Neural progenitor cell (in vitro differentiated cells): ENCODE measurements at regions not wholly inside any gene's neighbourhood (a gene's known extent, or its start where the extent isn't known, plus 50 kb on each side); places are given as distances from the start of the nearest gene placed in this dataset.
"Not testable (repeated sequence)": the region's sequence is repeated elsewhere in the genome, so short reads cannot be mapped to it uniquely, and the experiment has no call there.

Source experiments
- DNase-seq: peaks from one replicate; pipeline ENCODE4 v3.0.0-alpha.2; 2016; ENCODE audit warnings: low spot score
- H2AFZ ChIP-seq: fragments of 200-600 bp; sonication (generic); replicated peaks from 2 replicates; pipeline ENCODE4 v1.6.1; 2016; ENCODE audit warnings: antibody characterized with exemption
- H3F3A ChIP-seq: fragments of 200-600 bp; sonication (generic); 2 replicates; pipeline ENCODE4 v1.6.1; 2016; ENCODE audit warnings: antibody characterized with exemption, low read depth
- H3K27ac ChIP-seq: fragments of 200-600 bp; sonication (generic); 2 replicates; pipeline ENCODE4 v1.5.1; 2016; ENCODE audit warnings: mild to moderate bottlenecking
- H3K27me3 ChIP-seq: fragments of 200-600 bp; sonication (generic); 2 replicates; pipeline ENCODE4 v1.6.1; 2016; ENCODE audit warnings: mild to moderate bottlenecking, moderate library complexity
- H3K36me3 ChIP-seq: fragments of 200-600 bp; sonication (generic); 2 replicates; pipeline ENCODE4 v1.5.1; 2016
- H3K4me1 ChIP-seq: fragments of 200-600 bp; sonication (generic); 2 replicates; pipeline ENCODE4 v1.6.1; 2016; ENCODE audit warnings: mixed run types
- H3K4me2 ChIP-seq: fragments of 200-600 bp; sonication (generic); 2 replicates; pipeline ENCODE4 v1.6.1; 2016
- H3K4me3 ChIP-seq: fragments of 200-600 bp; sonication (generic); 2 replicates; pipeline ENCODE4 v1.5.1; 2016
- H3K79me2 ChIP-seq: fragments of 200-600 bp; sonication (generic); 2 replicates; pipeline ENCODE4 v1.6.1; 2016; ENCODE audit warnings: low read depth
- H3K9ac ChIP-seq: fragments of 200-600 bp; sonication (generic); 2 replicates; pipeline ENCODE4 v1.6.1; 2016
- H3K9me3 ChIP-seq: fragments of 200-600 bp; sonication (generic); 2 replicates; pipeline ENCODE4 v1.5.1; 2016; ENCODE audit warnings: low read depth
- H4K20me1 ChIP-seq: fragments of 200-600 bp; sonication (generic); 2 replicates; pipeline ENCODE4 v1.6.1; 2016; ENCODE audit warnings: low read depth
- H3K27ac Mint-ChIP-seq: 3 replicates; pipeline ENCODE4 v1.8.0; 2021; ENCODE audit warnings: mixed read lengths
- H3K27me3 Mint-ChIP-seq: 2 replicates; pipeline ENCODE4 v1.8.0; 2022; ENCODE audit warnings: low read depth, mild to moderate bottlenecking, inconsistent platforms, moderate library complexity, mixed read lengths; ENCODE audit not compliant: insufficient read depth
- H3K36me3 Mint-ChIP-seq: 3 replicates; pipeline ENCODE4 v1.8.0; 2021; ENCODE audit warnings: mixed read lengths
- H3K4me1 Mint-ChIP-seq: 3 replicates; pipeline ENCODE4 v1.8.0; 2021; ENCODE audit warnings: mixed read lengths
- H3K4me3 Mint-ChIP-seq: 3 replicates; pipeline ENCODE4 v1.8.0; 2021; ENCODE audit warnings: mild to moderate bottlenecking, moderate library complexity, mixed read lengths
- H3K9me3 Mint-ChIP-seq: 3 replicates; pipeline ENCODE4 v1.8.0; 2020; ENCODE audit warnings: mixed read lengths
- CTCF ChIP-seq: fragments of 200-600 bp; sonication (generic); IDR thresholded peaks from 2 replicates; pipeline ENCODE4 v1.5.1; 2017; ENCODE audit warnings: antibody characterized with exemption, mild to moderate bottlenecking
- EZH2 ChIP-seq: fragments of 200-600 bp; sonication (generic); IDR thresholded peaks from 2 replicates; pipeline ENCODE4 v1.6.1; 2017; ENCODE audit warnings: antibody characterized with exemption, mild to moderate bottlenecking, moderate library complexity
- EZH2phosphoT487 ChIP-seq: fragments of 200-600 bp; sonication (generic); IDR thresholded peaks from 2 replicates; pipeline ENCODE4 v1.6.1; 2017; ENCODE audit warnings: antibody characterized with exemption

GRCh38 chr1:221967538-221967937 lies 225.6 kb upstream of the DUSP10 start:
- H3K27ac ChIP-seq, DNase-seq, H3K36me3 Mint-ChIP-seq, H3K27ac Mint-ChIP-seq, H3K79me2 ChIP-seq, H3K36me3 ChIP-seq, H3K4me1 Mint-ChIP-seq, H3K9ac ChIP-seq, H2AFZ ChIP-seq, H3K4me3 ChIP-seq, H3K27me3 ChIP-seq, H3F3A ChIP-seq, H3K9me3 Mint-ChIP-seq, H3K4me3 Mint-ChIP-seq, H3K4me2 ChIP-seq, H3K27me3 Mint-ChIP-seq, H3K9me3 ChIP-seq, H4K20me1 ChIP-seq: not testable (repeated sequence)
- peaks cover 11% of the 10 kb centered on the region for H3K4me1 ChIP-seq

DNA sequence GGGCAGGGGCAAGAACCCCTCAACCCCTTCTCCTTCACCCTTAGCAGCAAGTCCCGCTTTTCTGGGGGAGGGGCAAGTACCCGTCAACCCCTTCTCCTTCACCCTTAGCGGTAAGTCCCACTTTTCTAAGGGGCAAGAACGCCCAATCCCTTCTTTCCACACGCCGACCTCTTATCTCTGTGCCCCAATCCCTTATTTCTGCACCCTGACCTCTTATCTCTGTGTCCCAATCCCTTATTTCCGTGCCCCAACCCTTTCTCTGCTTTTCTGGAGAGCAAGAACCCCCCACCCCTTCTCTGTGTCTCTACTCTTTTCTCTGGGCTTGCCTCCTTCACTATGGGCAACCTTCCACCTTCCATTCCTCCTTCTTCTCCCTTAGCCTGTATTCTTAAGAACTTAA lies 225.0 kb upstream of the DUSP10 start:
- not testable (repeated sequence) for H3K27ac Mint-ChIP-seq, H3K4me1 ChIP-seq, H3K36me3 Mint-ChIP-seq, H3K79me2 ChIP-seq, H3K27ac ChIP-seq, H3K9me3 Mint-ChIP-seq, H3K36me3 ChIP-seq, H3K9me3 ChIP-seq, H3K4me1 Mint-ChIP-seq, H3K27me3 Mint-ChIP-seq, H3K4me3 Mint-ChIP-seq, H2AFZ ChIP-seq, DNase-seq, H3F3A ChIP-seq, H4K20me1 ChIP-seq, H3K27me3 ChIP-seq, H3K4me2 ChIP-seq, H3K9ac ChIP-seq, H3K4me3 ChIP-seq

GRCh38 chr1:221965891-221966290 lies 224.0 kb upstream of the DUSP10 start:
- H3K36me3 ChIP-seq, H3K36me3 Mint-ChIP-seq, H3K9me3 Mint-ChIP-seq, H3F3A ChIP-seq, H3K79me2 ChIP-seq, H3K4me2 ChIP-seq, H3K27ac ChIP-seq, H3K9me3 ChIP-seq, H3K27me3 Mint-ChIP-seq, H4K20me1 ChIP-seq, H3K4me3 ChIP-seq, H3K4me1 Mint-ChIP-seq, H3K27me3 ChIP-seq, H3K9ac ChIP-seq, H3K4me3 Mint-ChIP-seq, DNase-seq, H3K27ac Mint-ChIP-seq, H3K4me1 ChIP-seq, H2AFZ ChIP-seq: not testable (repeated sequence)

- DNase-seq, result no peak
- H3K27me3 ChIP-seq, result no peaks in the 10 kb centered on the region
- H3K27ac Mint-ChIP-seq, result no peak overlapping the region
- H3F3A ChIP-seq, result no peaks in the 10 kb centered on the region
- no peaks in the 10 kb centered on the region for H3K9me3 ChIP-seq
- TF ChIP-seq EZH2 (no peak), EZH2phosphoT487 (no peak), CTCF (no peak)
- no peaks in the 10 kb centered on the region for H3K4me1 ChIP-seq
- H3K4me1 Mint-ChIP-seq, result peaks cover 4% of the 10 kb centered on the region
- no peak overlapping the region for H3K27ac ChIP-seq
- no peak overlapping the region for H3K9ac ChIP-seq
- no peaks in the 10 kb centered on the region for H3K36me3 ChIP-seq
- H3K4me3 Mint-ChIP-seq, result no peak overlapping the region
- no peak overlapping the region for H3K4me3 ChIP-seq
- H3K27me3 Mint-ChIP-seq, result peaks cover 4% of the 10 kb centered on the region
- H3K4me2 ChIP-seq, result no peak overlapping the region
- H3K9me3 Mint-ChIP-seq, result no peaks in the 10 kb centered on the region
- H3K36me3 Mint-ChIP-seq, result no peaks in the 10 kb centered on the region
- no peaks in the 10 kb centered on the region for H4K20me1 ChIP-seq
- H2AFZ ChIP-seq, result no peak overlapping the region
- no peaks in the 10 kb centered on the region for H3K79me2 ChIP-seq
These were observed 223.4 kb upstream of the DUSP10 start for GRCh38 chr1:221965252-221965651.

DNA sequence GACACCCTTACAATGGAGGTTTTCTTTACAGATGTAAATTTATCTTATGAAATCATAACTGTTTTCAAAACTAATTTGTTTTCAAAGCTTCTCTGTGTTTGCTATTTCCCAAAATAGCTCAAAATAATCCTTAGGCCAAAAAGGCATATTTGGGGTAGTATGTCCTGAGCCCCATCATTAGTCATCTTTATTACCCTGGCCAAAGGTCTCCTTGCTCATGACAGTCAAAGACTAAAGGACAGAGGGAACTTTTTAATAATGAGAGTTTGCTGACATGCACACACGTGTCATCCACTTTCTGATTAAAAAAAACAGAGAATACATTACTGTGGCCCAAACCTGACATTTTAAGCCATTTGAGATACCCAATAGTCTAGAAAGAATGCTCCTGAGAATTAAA lies 221.9 kb upstream of the DUSP10 start:
- Mint-ChIP-seq H3K27me3 (peaks cover 4% of the 10 kb centered on the region), H3K36me3 (no peaks in the 10 kb centered on the region), H3K4me3 (no peak overlapping the region), H3K27ac (no peak overlapping the region), H3K4me1 (peaks cover 4% of the 10 kb centered on the region), H3K9me3 (no peaks in the 10 kb centered on the region)
- no peak overlapping the region for H2AFZ ChIP-seq
- H3K9ac ChIP-seq, result no peak overlapping the region
- no peak for DNase-seq
- H3K36me3 ChIP-seq, result no peaks in the 10 kb centered on the region
- H3F3A ChIP-seq, result no peaks in the 10 kb centered on the region
- no peaks in the 10 kb centered on the region for H4K20me1 ChIP-seq
- no peaks in the 10 kb centered on the region for H3K9me3 ChIP-seq
- no peaks in the 10 kb centered on the region for H3K27me3 ChIP-seq
- no peaks in the 10 kb centered on the region for H3K79me2 ChIP-seq
- no peak overlapping the region for H3K4me2 ChIP-seq
- TF ChIP-seq EZH2phosphoT487 (no peak), CTCF (no peak), EZH2 (no peak)
- no peak overlapping the region for H3K4me3 ChIP-seq
- no peak overlapping the region for H3K27ac ChIP-seq
- no peaks in the 10 kb centered on the region for H3K4me1 ChIP-seq
